ENCODE measurements at regions not wholly inside any gene's neighbourhood (a gene's known extent, or its start where the extent isn't known, plus 50 kb on each side); places are given as distances from the start of the nearest gene placed in this dataset.

DNA sequence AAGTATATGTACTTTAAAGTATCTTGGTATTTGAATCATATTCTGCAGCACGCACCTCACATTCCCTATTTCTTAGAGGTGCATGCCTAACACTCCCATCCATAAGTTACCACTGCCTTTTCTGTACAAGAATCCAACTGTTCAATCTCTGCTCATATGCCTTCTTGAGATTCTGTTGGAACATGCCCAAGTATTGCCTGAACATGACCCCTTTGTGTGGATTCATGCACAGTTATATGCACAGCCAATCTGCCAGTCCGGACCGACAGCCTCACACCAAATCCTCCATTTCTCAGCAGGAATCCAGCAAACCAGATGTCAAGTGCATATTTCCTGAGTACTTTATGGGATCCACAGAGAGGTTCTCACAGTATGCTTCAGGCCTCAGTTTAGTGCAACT, 222.0 kb downstream of the TMEM182 start:
- no peak overlapping the region for H3K27ac ChIP-seq
- no peaks in the 10 kb centered on the region for H3K27me3 ChIP-seq
- 0 out of 2 replicates have a peak, but pooled peaks cover 4% of the 10 kb centered on the region for H3K4me1 ChIP-seq
- no peaks in the 10 kb centered on the region for H3K36me3 ChIP-seq
- no peaks in the 10 kb centered on the region for H3K9me3 ChIP-seq (replicated peaks)
- DNase-seq: no peak
- H3K4me3 ChIP-seq: no peak overlapping the region

DNA sequence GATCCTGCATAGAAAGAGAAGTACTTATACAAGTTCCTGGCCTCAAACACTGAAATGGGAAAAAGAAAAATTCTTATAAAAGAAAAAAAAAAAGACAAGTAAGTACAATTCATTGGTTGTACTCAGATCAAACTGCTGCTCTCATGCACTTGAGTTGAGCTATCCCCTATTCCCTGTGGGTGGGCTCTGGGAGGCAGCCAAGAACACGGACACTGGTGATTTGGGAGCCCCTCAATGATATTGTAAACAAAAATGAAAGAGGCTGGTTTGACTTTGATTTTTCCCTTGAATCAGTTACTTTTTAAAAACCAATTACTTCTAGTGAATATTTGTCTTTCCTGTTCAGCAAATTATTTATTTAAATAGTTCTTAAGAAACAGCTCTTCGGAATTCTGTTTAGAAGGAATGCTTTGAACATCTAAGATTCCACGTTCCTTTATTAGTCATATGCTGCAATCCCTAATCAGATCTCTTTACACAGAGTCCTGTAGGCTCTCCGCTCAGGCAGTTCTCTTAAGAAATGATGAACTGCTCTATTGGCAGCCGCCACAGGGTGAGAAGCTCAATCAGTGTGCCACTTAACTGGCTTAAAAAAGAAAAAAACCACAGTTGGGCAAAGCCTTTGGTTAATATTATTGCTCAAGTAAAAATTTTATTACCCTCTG, 225.1 kb downstream of the TMEM182 start:
- no peaks in the 10 kb centered on the region for H3K9me3 ChIP-seq (replicated peaks)
- H3K4me3 ChIP-seq: no peak overlapping the region
- no peaks in the 10 kb centered on the region for H3K36me3 ChIP-seq
- H3K27me3 ChIP-seq: no peaks in the 10 kb centered on the region
- DNase-seq: peak; percentile 38 to 50
- no peak overlapping the region for H3K27ac ChIP-seq
- 0 out of 2 replicates have a peak, but pooled peaks cover 4% of the 10 kb centered on the region for H3K4me1 ChIP-seq

DNA sequence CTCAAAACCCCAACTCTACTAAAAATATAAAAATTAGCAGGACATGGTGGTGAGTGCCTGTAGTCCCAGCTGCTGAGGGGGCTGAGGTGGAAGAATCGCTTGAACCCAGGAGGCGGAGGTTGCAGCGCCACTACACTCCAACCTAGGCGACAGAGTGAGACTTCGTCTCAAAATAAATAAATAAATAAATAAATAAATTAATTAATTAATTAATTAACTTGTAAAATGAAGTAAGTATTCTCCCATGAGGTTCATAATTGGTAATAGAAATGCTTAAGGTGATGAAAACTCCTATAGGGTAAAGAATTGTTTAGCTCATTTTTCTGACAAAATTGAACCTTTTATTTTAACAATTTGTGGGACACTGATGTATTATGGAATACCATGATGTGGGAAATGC, 230.8 kb downstream of the TMEM182 start:
- H3K4me3 ChIP-seq: no peak overlapping the region
- H3K9me3 ChIP-seq (replicated peaks): no peaks in the 10 kb centered on the region
- DNase-seq: no peak
- no peak overlapping the region for H3K27ac ChIP-seq
- H3K4me1 ChIP-seq: no peaks in the 10 kb centered on the region
- no peaks in the 10 kb centered on the region for H3K27me3 ChIP-seq
- no peaks in the 10 kb centered on the region for H3K36me3 ChIP-seq

DNA sequence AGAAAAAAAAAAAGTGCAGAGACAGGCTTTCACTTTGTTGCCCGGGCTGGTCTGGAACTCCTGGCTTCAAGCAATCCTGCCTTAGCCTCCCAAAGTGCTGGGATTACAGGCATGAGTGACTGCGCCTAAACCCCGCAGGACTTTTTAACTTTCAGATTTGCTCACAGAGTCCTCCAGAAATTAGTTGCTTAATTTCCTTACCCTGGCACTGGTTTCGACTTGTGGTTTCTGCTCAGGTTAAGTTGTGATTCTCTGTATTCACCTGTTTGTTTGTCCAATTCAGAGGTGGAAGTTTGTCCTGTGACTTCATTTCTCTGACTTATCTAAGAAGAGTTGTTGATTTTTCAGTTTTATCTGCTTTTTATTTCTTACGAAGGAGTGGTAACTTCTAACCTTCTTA, 238.1 kb downstream of the TMEM182 start:
- Histone ChIP-seq H3K36me3 (no peaks in the 10 kb centered on the region), H3K4me1 (no peaks in the 10 kb centered on the region)

DNA sequence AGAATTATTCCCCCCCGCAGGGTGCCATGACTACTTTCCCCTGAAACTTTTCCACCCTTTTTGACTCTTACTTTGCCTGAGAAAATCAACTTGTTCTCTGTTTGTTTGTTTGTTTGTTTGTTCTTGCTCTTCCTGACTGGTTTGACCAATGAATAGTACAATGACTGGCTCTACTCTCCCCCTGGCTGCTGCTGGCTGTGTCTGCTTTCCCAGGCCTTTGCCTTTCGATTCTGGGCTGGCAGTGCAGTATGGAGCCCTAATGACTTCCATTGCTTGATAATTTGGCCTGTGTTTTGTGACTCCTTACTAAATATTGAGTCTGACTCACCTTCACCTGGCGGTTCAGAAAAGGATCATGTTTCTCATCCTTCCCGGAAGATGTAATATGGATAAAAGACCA, 241.1 kb downstream of the TMEM182 start:
- Histone ChIP-seq H3K27ac (no peak overlapping the region), H3K4me1 (no peaks in the 10 kb centered on the region), H3K4me3 (no peak overlapping the region), H3K27me3 (no peaks in the 10 kb centered on the region), H3K36me3 (no peaks in the 10 kb centered on the region), H3K9me3 (replicated peaks) (no peaks in the 10 kb centered on the region)
- DNase-seq: no peak

More for the DNA sequence above, 238.1 kb downstream of the TMEM182 start:
- H3K4me3 ChIP-seq: no peak overlapping the region
- H3K27ac ChIP-seq: no peak overlapping the region
- H3K9me3 ChIP-seq (replicated peaks): no peaks in the 10 kb centered on the region
- no peaks in the 10 kb centered on the region for H3K27me3 ChIP-seq
- no peak for DNase-seq

DNA sequence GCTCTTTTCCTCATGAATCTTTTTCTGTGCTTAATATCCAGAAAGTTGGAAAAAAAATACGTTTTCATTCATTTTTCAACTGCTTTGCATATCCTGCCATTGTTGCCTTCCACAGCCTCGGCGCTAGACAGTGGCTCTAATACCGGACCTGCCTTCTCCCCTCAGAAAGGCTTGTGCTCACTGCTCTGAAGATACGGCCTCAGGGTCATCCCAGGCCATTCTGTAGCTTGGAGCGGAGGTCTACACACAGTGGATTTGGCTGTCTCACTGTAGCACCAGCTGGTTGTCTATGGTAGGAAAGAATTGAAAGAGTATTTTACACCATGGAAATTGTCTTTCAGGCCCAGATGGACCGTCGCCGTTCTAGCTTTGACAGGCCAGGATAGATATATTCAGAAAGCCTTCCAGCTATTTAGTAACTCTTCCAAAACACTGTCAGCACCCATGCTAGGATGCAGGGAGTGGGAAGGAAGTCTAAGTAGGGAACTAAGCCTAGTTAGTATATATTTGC, 242.0 kb downstream of the TMEM182 start:
- Histone ChIP-seq H3K27ac (no peak overlapping the region), H3K9me3 (replicated peaks) (no peaks in the 10 kb centered on the region), H3K27me3 (no peaks in the 10 kb centered on the region), H3K4me1 (no peaks in the 10 kb centered on the region), H3K36me3 (no peaks in the 10 kb centered on the region), H3K4me3 (no peak overlapping the region)
- DNase-seq: no peak

DNA sequence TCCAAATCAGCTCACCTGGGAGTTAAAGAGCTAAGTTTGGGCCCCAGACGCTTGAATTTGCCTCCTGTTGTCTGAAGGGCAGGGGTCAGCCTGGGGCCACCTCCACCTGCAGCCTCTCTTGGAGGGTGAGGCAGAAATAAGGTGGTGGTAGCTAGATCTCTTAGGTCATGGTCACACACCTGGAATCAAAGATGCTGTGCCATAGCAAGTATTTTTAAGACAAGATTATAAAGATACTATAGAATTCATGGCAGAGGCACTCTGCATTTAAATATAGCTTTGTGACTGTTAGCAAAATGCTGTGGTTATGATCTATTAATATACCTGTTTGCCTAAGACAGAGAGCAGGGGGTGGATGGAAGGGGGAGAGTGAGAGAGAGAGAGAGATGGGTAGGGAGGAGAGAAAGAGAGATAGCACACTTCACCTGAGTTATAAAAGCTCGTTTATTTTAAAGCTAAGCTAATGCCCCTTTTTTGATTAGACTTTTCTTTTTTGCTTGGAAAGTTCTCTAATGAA, 242.7 kb downstream of the TMEM182 start:
- no peaks in the 10 kb centered on the region for H3K36me3 ChIP-seq
- no peak for DNase-seq
- no peaks in the 10 kb centered on the region for H3K9me3 ChIP-seq (replicated peaks)
- no peak overlapping the region for H3K4me3 ChIP-seq
- no peaks in the 10 kb centered on the region for H3K27me3 ChIP-seq
- no peaks in the 10 kb centered on the region for H3K4me1 ChIP-seq
- no peak overlapping the region for H3K27ac ChIP-seq

DNA sequence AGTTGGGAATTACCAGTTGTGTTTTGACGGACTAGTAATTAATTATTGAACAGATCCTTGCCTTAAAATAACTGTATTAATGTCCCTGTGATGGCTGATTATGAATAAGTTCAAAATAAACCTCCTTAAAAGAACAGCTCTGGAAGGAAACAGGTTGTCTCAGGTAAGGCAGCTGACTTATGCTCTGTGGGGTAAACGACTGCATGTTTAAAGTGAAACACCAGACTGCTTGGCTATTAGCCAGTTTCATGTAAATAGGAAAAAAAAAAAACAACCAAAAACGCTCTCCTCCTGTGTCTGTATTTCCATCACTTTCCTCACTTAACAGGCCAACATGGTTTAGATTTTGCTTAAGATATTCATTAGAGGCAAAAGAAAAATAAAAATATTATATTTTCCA, 243.6 kb downstream of the TMEM182 start:
- Histone ChIP-seq H3K27ac (no peak overlapping the region), H3K4me3 (no peak overlapping the region), H3K9me3 (replicated peaks) (no peaks in the 10 kb centered on the region), H3K27me3 (no peaks in the 10 kb centered on the region), H3K4me1 (no peaks in the 10 kb centered on the region), H3K36me3 (no peaks in the 10 kb centered on the region)
- DNase-seq: no peak

DNA sequence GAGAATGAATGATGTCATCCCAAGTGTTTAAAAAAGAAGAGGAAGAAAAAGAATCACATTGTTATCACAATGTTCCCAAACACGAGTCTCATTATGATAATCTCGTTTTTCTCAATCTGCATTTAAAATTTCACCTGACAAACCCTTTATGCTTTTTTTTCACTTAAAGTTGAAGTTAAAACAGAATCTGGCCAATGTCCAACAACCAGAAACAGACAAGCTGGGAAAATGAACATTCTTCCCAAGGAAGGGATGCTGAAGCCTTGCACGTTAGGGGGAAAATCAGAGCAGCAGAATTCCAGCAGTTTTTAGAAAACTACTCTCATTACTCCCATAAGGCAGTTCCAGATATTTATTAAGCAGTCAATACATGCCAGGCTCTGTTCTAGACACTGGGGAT, 245.3 kb downstream of the TMEM182 start:
- no peaks in the 10 kb centered on the region for H3K4me1 ChIP-seq
- no peak overlapping the region for H3K4me3 ChIP-seq
- no peak overlapping the region for H3K27ac ChIP-seq
- H3K9me3 ChIP-seq (replicated peaks): no peaks in the 10 kb centered on the region
- H3K36me3 ChIP-seq: no peaks in the 10 kb centered on the region
- no peaks in the 10 kb centered on the region for H3K27me3 ChIP-seq
- DNase-seq: no peak

DNA sequence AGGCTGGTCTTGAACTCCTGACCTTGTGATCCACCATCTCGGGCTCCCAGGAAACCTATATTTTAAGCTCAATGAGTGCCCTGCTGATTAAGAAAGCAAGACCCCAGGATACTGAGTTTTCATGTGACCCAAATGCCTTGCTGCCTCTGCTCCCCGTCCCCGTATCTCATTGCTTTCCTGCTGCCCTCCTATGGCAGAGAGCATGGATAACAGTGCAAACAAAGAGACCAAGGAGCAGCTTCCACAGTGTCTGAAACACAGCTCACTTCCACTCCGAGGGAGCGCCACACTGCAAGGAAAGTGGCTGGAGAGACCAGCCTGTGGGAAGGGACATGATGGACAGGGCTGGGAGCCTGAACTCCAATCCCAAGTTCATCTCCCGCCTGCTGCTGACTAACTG, 246.8 kb downstream of the TMEM182 start:
- Histone ChIP-seq H3K27ac (no peak overlapping the region), H3K4me1 (no peaks in the 10 kb centered on the region), H3K27me3 (no peaks in the 10 kb centered on the region), H3K4me3 (no peak overlapping the region), H3K36me3 (no peaks in the 10 kb centered on the region), H3K9me3 (replicated peaks) (no peaks in the 10 kb centered on the region)
- DNase-seq: no peak

DNA sequence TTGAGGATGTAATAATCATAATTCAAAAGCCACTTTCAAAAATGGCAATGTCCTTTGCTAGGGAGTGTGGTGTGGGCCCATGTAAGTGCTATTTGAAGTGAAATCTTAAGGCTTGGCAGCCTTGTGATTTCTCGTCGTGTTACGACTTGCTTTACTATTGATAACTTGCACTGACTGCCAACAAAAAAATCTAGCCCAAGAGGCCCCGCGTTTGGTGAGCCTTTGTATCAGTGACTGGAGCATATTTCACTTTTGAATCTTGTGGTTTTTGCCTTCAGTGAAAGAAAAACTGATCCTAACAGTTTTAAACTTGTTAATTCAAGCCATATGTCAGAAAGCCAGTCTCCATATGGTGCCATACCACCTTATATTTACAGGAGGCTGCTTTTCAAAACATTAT, 248.0 kb downstream of the TMEM182 start:
- no peaks in the 10 kb centered on the region for H3K27me3 ChIP-seq
- no peaks in the 10 kb centered on the region for H3K4me1 ChIP-seq
- H3K36me3 ChIP-seq: no peaks in the 10 kb centered on the region
- H3K4me3 ChIP-seq: no peak overlapping the region
- no peaks in the 10 kb centered on the region for H3K9me3 ChIP-seq (replicated peaks)
- no peak for DNase-seq
- H3K27ac ChIP-seq: no peak overlapping the region

DNA sequence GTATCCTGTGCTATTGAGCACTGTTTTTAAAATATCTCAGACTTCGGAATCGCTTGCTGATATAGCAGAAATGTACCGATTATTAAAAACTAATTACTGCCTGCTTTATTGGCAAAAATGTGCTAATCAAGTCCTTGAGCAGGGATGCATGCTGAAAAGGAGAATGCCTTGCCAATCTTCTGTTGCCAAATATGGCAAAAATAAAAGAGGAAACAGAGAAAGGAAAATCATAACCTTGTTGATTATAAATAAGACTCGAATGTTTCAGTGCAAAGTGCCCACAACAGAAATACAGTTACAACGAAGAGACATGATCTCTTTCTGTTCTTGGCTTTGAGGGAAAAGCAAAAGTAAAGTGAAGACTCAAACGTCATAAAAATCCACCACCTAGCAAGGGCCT, 248.5 kb downstream of the TMEM182 start:
- Histone ChIP-seq H3K4me1 (no peaks in the 10 kb centered on the region), H3K27me3 (no peaks in the 10 kb centered on the region), H3K36me3 (no peaks in the 10 kb centered on the region), H3K9me3 (replicated peaks) (no peaks in the 10 kb centered on the region), H3K27ac (no peak overlapping the region), H3K4me3 (no peak overlapping the region)
- no peak for DNase-seq

DNA sequence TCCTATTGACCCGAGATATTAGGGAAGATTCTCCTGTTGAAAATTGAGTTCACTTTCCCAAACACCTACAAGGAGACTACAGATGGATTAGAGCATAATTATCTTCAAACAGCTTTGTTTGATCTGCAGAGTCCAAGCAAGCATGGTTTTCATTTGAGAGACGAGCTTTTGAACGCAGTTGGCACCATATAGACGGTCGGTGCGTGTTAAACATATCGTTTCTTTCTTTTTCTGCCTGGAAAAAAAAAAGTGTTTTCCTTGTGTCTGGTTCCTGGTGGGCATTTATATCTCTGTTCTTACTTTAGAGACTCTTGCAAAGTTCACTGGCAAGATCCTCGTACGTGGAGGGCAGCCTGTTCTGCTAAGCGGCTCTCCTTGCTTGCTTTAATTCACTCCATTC, 248.9 kb downstream of the TMEM182 start:
- Histone ChIP-seq H3K4me1 (no peaks in the 10 kb centered on the region), H3K9me3 (replicated peaks) (no peaks in the 10 kb centered on the region), H3K27ac (no peak overlapping the region), H3K27me3 (no peaks in the 10 kb centered on the region), H3K36me3 (no peaks in the 10 kb centered on the region), H3K4me3 (no peak overlapping the region)
- no peak for DNase-seq

DNA sequence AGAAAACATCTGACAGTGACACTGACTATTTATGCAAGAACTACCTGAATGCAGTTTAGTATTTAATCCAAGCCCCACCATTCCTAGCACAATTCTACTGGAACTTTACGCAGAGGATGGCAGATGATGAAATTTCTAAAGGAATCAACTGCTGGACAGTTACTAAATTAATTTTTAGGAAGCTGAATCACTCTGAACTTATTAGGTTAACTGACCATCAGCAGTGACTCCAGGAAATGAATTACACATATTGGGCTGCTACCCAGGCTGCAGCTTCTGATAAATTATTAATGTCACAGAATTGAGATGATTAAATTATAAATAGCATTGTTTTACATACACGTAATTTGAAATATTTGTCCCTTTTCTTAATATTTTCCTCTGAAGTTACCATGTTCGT, 250.8 kb downstream of the TMEM182 start:
- Histone ChIP-seq H3K9me3 (replicated peaks) (no peaks in the 10 kb centered on the region), H3K27ac (no peak overlapping the region), H3K27me3 (no peaks in the 10 kb centered on the region), H3K4me3 (no peak overlapping the region), H3K4me1 (no peaks in the 10 kb centered on the region), H3K36me3 (no peaks in the 10 kb centered on the region)
- DNase-seq: no peak

DNA sequence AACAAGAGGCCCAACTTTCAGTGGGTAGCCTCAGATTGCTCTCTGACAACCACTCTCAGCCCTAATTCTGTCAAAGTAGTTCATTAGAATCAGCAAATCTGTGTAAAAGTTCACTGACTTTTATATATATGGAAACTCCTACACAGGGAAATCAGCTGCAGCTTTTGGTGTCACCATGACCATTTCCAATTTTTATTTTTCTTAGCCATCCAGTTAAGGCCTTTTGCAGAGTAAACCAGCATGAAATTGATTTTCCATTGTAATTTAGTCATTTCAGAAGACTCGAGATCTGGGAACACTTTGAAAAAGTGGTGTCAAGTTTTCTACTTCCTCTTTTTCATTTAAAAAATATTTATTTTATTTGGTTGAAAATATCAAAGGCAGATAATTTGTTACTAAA, 263.2 kb downstream of the TMEM182 start:
- Histone ChIP-seq H3K27ac (peak overlapping the region; percentile 88), H3K27me3 (no peaks in the 10 kb centered on the region), H3K9me3 (replicated peaks) (no peaks in the 10 kb centered on the region), H3K4me3 (no peak overlapping the region), H3K36me3 (no peaks in the 10 kb centered on the region), H3K4me1 (peaks cover 26% of the 10 kb centered on the region)
- DNase-seq: peak in 1 of 2 experiments; percentile 69

DNA sequence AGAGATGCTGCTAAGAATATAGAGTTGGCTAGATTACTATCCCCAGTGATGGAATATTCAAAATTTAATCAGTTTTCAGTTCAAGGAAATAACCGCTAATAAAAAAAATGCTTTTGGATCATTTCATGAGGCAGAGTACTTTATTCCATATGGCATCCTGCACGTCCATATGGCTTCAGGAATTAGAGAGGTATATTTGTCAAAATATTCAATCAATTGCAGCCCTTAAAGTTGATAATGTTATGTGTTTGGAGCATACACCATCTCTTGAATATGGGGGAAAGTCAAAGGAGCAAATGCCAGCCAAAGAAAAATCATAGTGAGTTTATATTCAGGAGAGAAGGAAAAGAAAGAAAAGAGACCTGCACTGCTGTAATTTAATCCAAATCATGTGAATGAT, 266.4 kb downstream of the TMEM182 start:
- H3K9me3 ChIP-seq (replicated peaks): no peaks in the 10 kb centered on the region
- H3K4me3 ChIP-seq: no peak overlapping the region
- H3K36me3 ChIP-seq: no peaks in the 10 kb centered on the region
- peaks cover 26% of the 10 kb centered on the region for H3K4me1 ChIP-seq
- no peak for DNase-seq
- H3K27me3 ChIP-seq: no peaks in the 10 kb centered on the region
- H3K27ac ChIP-seq: no peak overlapping the region

Data from SJCRH30 (cell line).